Adrenal gland (tissue), 9 donors: ENCODE measurements at regions not wholly inside any gene's neighbourhood (a gene's known extent, or its start where the extent isn't known, plus 50 kb on each side); places are given as distances from the start of the nearest gene placed in this dataset.

Experiments used
- DNase-seq, 7 donors: peaks; one replicate each; pipeline ENCODE4 v3.0.0-alpha.2; 2019 to 2020
- H3K27ac ChIP-seq, 5 donors: fragments of 200-600 bp; sonication (generic) in 4 of 5; 1 replicate in 3 of 5; 2 replicates in 2 of 5; pipeline versions ENCODE4 v1.5.1 to v1.8.0; 2016 to 2020; ENCODE audit warnings: mild to moderate bottlenecking in 1 of 5
- H3K27me3 ChIP-seq: fragments of 200-600 bp; 2 replicates; pipeline ENCODE4 v1.8.0; 2021
- H3K36me3 ChIP-seq, 2 donors: fragments of 200-600 bp; replicated peaks in 1 of 2; 1 replicate in 1 of 2; 2 replicates in 1 of 2; pipeline versions ENCODE4 v1.5.1 to v1.8.0; 2018 to 2022
- H3K4me1 ChIP-seq, 2 donors: fragments of 200-600 bp; replicated peaks in 1 of 2; 1 replicate in 1 of 2; 2 replicates in 1 of 2; pipeline versions ENCODE4 v1.5.1 to v1.8.0; 2018 to 2021
- H3K4me3 ChIP-seq, 4 donors: fragments of 200-600 bp; sonication (generic) in 3 of 4; one replicate each; pipeline ENCODE4 v1.5.1; 2016 to 2018
- H3K9me3 ChIP-seq, 3 donors: fragments of 200-600 bp; sonication (generic) in 1 of 3; replicated peaks in 1 of 3; 1 replicate in 2 of 3; 2 replicates in 1 of 3; pipeline versions ENCODE4 v1.5.1 to v1.8.0; 2016 to 2021
- POLR2A ChIP-seq, 2 donors: fragments of 450-650 bp; IDR thresholded peaks; one replicate each; pipeline ENCODE4 v1.6.1; 2017; ENCODE audit warnings: antibody characterized with exemption in 2 of 2, mild to moderate bottlenecking in 2 of 2, moderate library complexity in 1 of 2
- WGBS, 4 donors: extraction: QIAGEN DNeasy Blood & Tissue Kit in 2 of 4; methylation state at CpG; one replicate each; pipeline versions ENCODE4 v1.1.5 to v1.1.7; 2013 to 2017; 5-methylcytosine and 5-hydroxymethylcytosine counted together
- intact Hi-C, 2 donors: fragments of 100-400 bp; cut with DNase I; formaldehyde crosslinking; loops; one replicate each; pipeline versions ENCODE4 v1.14.1 to v1.15.0; 2022 to 2023
- TF ChIP-seq, protein P1 (sequence below), 6 experiments: fragments of 450-650 bp in 4 of 6; fragments of 200-600 bp in 2 of 6; sonication (generic) in 1 of 6; IDR thresholded peaks; 1 replicate in 5 of 6; 2 replicates in 1 of 6; pipeline versions ENCODE4 v1.5.1 to v1.8.0; 2016 to 2021; ENCODE audit warnings: antibody characterized with exemption in 6 of 6, mild to moderate bottlenecking in 2 of 6, moderate library complexity in 1 of 6
- donor health status: healthy with polysubstance abuse.
- donor health status: Bipolar disorder and iron deficiency.
- donor health status: DM: yes; HTN: yes; CAD: no.
- donor health status: DM: no; HTN: no; CAD: no.
- donor health status: DM: no; HTN: no; CAD: no.

DNA sequence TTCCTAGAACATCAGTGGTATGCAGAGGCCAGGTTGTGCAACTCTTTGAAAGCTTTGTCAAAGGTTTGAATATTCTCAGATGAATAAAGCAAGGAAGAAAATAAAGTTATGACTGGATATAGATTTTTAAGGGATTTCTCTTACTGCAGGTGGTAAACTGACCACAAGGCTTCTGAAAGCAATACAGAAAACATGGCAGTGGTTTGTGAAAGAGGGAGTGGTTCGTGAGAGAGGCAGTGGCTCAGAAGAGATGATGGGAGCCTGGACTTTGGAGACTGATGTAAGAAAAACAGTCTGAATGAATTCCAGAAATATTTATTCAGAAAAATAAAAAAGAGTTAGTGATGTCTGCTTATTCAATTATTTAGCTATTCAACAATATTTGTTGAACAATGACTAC is 380.4 kb upstream of the CTNND2 start:
- DNase-seq = no peak
- H3K36me3 ChIP-seq = no peaks in the 10 kb centered on the region
- H3K4me3 ChIP-seq = no peak overlapping the region
- WGBS, 4 donors = 50 to 69% (median 61%) methylated on average over 1 of the region's 1 CpG
- intact Hi-C loops = no loop called here
- H3K9me3 ChIP-seq = no peaks in the 10 kb centered on the region
- H3K27ac ChIP-seq = no peak overlapping the region
- TF ChIP-seq, protein P1, sequence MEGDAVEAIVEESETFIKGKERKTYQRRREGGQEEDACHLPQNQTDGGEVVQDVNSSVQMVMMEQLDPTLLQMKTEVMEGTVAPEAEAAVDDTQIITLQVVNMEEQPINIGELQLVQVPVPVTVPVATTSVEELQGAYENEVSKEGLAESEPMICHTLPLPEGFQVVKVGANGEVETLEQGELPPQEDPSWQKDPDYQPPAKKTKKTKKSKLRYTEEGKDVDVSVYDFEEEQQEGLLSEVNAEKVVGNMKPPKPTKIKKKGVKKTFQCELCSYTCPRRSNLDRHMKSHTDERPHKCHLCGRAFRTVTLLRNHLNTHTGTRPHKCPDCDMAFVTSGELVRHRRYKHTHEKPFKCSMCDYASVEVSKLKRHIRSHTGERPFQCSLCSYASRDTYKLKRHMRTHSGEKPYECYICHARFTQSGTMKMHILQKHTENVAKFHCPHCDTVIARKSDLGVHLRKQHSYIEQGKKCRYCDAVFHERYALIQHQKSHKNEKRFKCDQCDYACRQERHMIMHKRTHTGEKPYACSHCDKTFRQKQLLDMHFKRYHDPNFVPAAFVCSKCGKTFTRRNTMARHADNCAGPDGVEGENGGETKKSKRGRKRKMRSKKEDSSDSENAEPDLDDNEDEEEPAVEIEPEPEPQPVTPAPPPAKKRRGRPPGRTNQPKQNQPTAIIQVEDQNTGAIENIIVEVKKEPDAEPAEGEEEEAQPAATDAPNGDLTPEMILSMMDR (IDR thresholded peaks at IDR 0.05) = no peak
- no peak for TF ChIP-seq POLR2A (IDR thresholded peaks at IDR 0.05)
- H3K4me1 ChIP-seq = no peaks in the 10 kb centered on the region
- H3K27me3 ChIP-seq = no peaks in the 10 kb centered on the region

DNA sequence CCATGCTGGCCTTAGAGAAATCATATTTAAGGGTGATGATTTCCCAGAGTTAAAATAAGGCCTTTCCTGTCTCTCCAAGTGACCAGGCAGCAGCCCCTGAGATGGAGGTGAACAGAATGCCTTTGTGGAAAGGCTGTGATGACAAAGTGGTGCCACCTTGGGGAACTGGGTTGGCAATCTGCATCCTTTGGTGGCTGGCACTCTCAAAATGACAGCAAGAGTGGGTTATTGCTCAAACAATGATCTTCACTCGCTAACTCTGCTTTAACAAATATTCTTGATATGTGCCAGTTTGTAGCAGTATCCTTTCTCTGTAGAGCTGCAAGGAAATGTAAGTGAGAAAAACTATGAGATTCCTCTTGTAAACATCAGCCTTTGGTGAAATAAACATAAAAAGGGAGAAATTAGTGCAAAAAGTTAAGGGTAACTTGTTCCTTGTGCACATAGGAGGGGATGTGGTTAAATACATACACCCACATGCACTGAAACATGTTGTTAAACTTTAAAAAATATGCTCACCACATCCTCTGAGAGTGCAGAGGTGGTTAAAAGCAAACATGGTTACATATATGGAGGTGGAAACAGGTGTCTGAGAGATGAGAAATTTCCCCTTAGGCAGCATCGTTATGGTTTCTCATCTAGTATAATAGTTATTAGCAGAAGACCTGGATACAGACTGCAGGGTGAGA is 373.4 kb upstream of the CTNND2 start:
- intact Hi-C loops = no loop called here
- TF ChIP-seq, protein P1 (IDR thresholded peaks at IDR 0.05) = no peak
- no peak for TF ChIP-seq POLR2A (IDR thresholded peaks at IDR 0.05)
- H3K36me3 ChIP-seq = no peaks in the 10 kb centered on the region
- no peaks in the 10 kb centered on the region for H3K9me3 ChIP-seq
- H3K27me3 ChIP-seq = no peaks in the 10 kb centered on the region
- no peaks in the 10 kb centered on the region for H3K4me1 ChIP-seq
- H3K4me3 ChIP-seq = no peak overlapping the region
- H3K27ac ChIP-seq = no peak overlapping the region
- WGBS, 4 donors = 71 to 76% (median 75%) methylated on average over 2 of the region's 2 CpGs
- no peak for DNase-seq

DNA sequence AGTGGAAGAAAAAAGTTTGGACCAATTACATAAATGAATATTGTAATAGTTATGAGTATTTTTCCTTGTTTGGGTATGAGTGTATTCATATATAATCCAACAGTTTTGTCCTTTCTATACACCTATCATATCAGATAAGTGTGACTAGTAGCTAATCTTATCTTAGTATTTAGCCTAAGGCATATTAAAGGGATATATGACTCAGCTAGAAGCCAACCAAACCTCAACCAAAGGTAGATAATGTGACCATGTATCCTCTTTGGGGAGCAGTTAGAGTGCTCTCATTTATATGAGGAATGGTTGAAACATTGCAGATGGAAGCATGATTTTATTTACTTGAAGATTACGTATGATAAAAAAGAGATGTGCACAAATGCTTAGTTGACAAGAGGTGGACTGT is 370.0 kb upstream of the CTNND2 start:
- H3K4me1 ChIP-seq = no peaks in the 10 kb centered on the region
- no peaks in the 10 kb centered on the region for H3K9me3 ChIP-seq
- no peak overlapping the region for H3K27ac ChIP-seq
- no peak for DNase-seq
- intact Hi-C loops = no loop called here
- no peaks in the 10 kb centered on the region for H3K27me3 ChIP-seq
- 65 to 82% (median 79%) methylated on average over 1 of the region's 1 CpG for WGBS, 4 donors
- no peak overlapping the region for H3K4me3 ChIP-seq
- no peaks in the 10 kb centered on the region for H3K36me3 ChIP-seq
- TF ChIP-seq POLR2A (IDR thresholded peaks at IDR 0.05) = no peak

DNA sequence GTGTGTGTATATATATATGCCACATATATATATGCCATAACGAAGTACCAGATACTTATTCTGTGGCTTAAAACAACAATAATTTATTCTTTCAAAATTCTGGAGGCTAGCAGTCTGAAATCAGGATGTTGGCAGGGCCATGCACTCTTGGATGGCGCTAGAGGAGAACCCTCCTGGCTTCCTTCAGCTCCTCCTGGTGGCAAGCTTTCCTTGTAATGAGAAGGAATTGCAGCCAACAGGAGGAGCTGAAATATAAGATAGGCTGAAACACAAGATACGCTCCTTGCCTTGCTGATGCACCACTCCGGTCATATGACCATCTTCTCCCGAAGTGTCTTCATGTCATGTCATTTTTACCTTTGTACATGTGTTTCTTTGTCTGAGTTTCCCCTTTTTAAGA is 368.1 kb upstream of the CTNND2 start:
- Histone ChIP-seq H3K27me3 (no peaks in the 10 kb centered on the region), H3K36me3 (no peaks in the 10 kb centered on the region), H3K9me3 (no peaks in the 10 kb centered on the region), H3K27ac (no peak overlapping the region), H3K4me3 (no peak overlapping the region), H3K4me1 (no peaks in the 10 kb centered on the region)
- TF ChIP-seq, protein P1 (IDR thresholded peaks at IDR 0.05) = no peak
- TF ChIP-seq POLR2A (IDR thresholded peaks at IDR 0.05) = no peak
- 52 to 64% (median 61%) methylated on average over 5 of the region's 5 CpGs for WGBS, 4 donors
- no peak for DNase-seq
- intact Hi-C loops = no loop called here

DNA sequence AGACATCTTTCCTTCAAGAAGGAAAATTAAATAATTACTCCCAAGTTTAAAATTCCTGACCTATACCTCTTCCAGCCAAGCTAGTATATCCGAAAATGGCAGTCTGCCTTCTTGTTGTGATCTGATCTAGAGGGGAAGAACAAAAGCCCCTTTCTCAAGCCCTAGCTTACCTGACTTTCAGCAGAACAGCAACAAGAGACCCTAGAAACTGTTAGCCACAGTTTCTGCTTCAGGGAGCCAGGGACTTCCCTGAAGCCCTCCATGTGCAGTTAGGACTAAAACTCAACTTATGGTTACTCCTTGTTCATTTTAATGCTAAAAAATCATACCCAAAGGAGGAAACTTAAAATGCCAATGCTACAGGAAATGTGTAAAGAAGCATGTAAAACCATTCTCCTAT is 366.7 kb upstream of the CTNND2 start:
- H3K36me3 ChIP-seq = no peaks in the 10 kb centered on the region
- H3K4me1 ChIP-seq = no peaks in the 10 kb centered on the region
- intact Hi-C loops = no loop called here
- H3K9me3 ChIP-seq = no peaks in the 10 kb centered on the region
- H3K27me3 ChIP-seq = no peaks in the 10 kb centered on the region
- H3K27ac ChIP-seq = no peak overlapping the region
- TF ChIP-seq, protein P1 (IDR thresholded peaks at IDR 0.05) = no peak
- TF ChIP-seq POLR2A (IDR thresholded peaks at IDR 0.05) = no peak
- H3K4me3 ChIP-seq = no peak overlapping the region
- 44 to 77% (median 61%) methylated on average over 1 of the region's 1 CpG for WGBS, 4 donors
- no peak for DNase-seq
